ENCODE measurements at regions not wholly inside any gene's neighbourhood (a gene's known extent, or its start where the extent isn't known, plus 50 kb on each side); places are given as distances from the start of the nearest gene placed in this dataset.

- no peaks in the 10 kb centered on the region for H3K4me1 ChIP-seq (ENCODE audit: control insufficient read depth, insufficient read depth, low read length, poor library complexity, severe bottlenecking)
- no peak overlapping the region for H3K4me3 ChIP-seq (ENCODE audit: insufficient read depth, low read depth, low read length, poor library complexity, severe bottlenecking)
- H3K27ac ChIP-seq (ENCODE audit: insufficient read depth, low read length, poor library complexity, severe bottlenecking), result no peak overlapping the region
- no peaks in the 10 kb centered on the region for H3K36me3 ChIP-seq (ENCODE audit: control insufficient read depth, insufficient read depth, low read length)
- H3K9me3 ChIP-seq (ENCODE audit: control insufficient read depth, low read length), result no peaks in the 10 kb centered on the region
- no peaks in the 10 kb centered on the region for H3K27me3 ChIP-seq (replicated peaks; ENCODE audit: control insufficient read depth, insufficient read depth, low read length, poor library complexity, severe bottlenecking)
- DNase-seq, result no peak
Measured at GRCh38 chr1:60936591-60937342, 145.6 kb upstream of the NFIA start.

- DNase-seq, result no peak
- Histone ChIP-seq H3K9me3 (ENCODE audit: control insufficient read depth, low read length) (no peaks in the 10 kb centered on the region), H3K4me1 (ENCODE audit: control insufficient read depth, insufficient read depth, low read length, poor library complexity, severe bottlenecking) (no peaks in the 10 kb centered on the region), H3K27ac (ENCODE audit: insufficient read depth, low read length, poor library complexity, severe bottlenecking) (no peak overlapping the region), H3K27me3 (replicated peaks; ENCODE audit: control insufficient read depth, insufficient read depth, low read length, poor library complexity, severe bottlenecking) (no peaks in the 10 kb centered on the region), H3K36me3 (ENCODE audit: control insufficient read depth, insufficient read depth, low read length) (no peaks in the 10 kb centered on the region), H3K4me3 (ENCODE audit: insufficient read depth, low read depth, low read length, poor library complexity, severe bottlenecking) (no peak overlapping the region)
Measured at GRCh38 chr1:60936163-60936562, 146.2 kb upstream of the NFIA start.

- no peaks in the 10 kb centered on the region for H3K27me3 ChIP-seq (replicated peaks; ENCODE audit: control insufficient read depth, insufficient read depth, low read length, poor library complexity, severe bottlenecking)
- no peaks in the 10 kb centered on the region for H3K4me1 ChIP-seq (ENCODE audit: control insufficient read depth, insufficient read depth, low read length, poor library complexity, severe bottlenecking)
- H3K9me3 ChIP-seq (ENCODE audit: control insufficient read depth, low read length), result no peaks in the 10 kb centered on the region
- DNase-seq, result no peak
- H3K27ac ChIP-seq (ENCODE audit: insufficient read depth, low read length, poor library complexity, severe bottlenecking), result no peak overlapping the region
- H3K36me3 ChIP-seq (ENCODE audit: control insufficient read depth, insufficient read depth, low read length), result no peaks in the 10 kb centered on the region
- no peak overlapping the region for H3K4me3 ChIP-seq (ENCODE audit: insufficient read depth, low read depth, low read length, poor library complexity, severe bottlenecking)
Measured at GRCh38 chr1:60935599-60936110, 146.7 kb upstream of the NFIA start.

GRCh38 chr1:60930130-60930529 is 152.2 kb upstream of the NFIA start:
- DNase-seq, result no peak
- no peaks in the 10 kb centered on the region for H3K4me1 ChIP-seq (ENCODE audit: control insufficient read depth, insufficient read depth, low read length, poor library complexity, severe bottlenecking)
- no peak overlapping the region for H3K27ac ChIP-seq (ENCODE audit: insufficient read depth, low read length, poor library complexity, severe bottlenecking)
- no peaks in the 10 kb centered on the region for H3K27me3 ChIP-seq (replicated peaks; ENCODE audit: control insufficient read depth, insufficient read depth, low read length, poor library complexity, severe bottlenecking)
- no peaks in the 10 kb centered on the region for H3K36me3 ChIP-seq (ENCODE audit: control insufficient read depth, insufficient read depth, low read length)
- no peak overlapping the region for H3K4me3 ChIP-seq (ENCODE audit: insufficient read depth, low read depth, low read length, poor library complexity, severe bottlenecking)
- H3K9me3 ChIP-seq (ENCODE audit: control insufficient read depth, low read length), result no peaks in the 10 kb centered on the region

- H3K4me3 ChIP-seq (ENCODE audit: insufficient read depth, low read depth, low read length, poor library complexity, severe bottlenecking), result no peak overlapping the region
- DNase-seq, result no peak
- no peaks in the 10 kb centered on the region for H3K36me3 ChIP-seq (ENCODE audit: control insufficient read depth, insufficient read depth, low read length)
- H3K27me3 ChIP-seq (replicated peaks; ENCODE audit: control insufficient read depth, insufficient read depth, low read length, poor library complexity, severe bottlenecking), result no peaks in the 10 kb centered on the region
- no peaks in the 10 kb centered on the region for H3K9me3 ChIP-seq (ENCODE audit: control insufficient read depth, low read length)
- no peaks in the 10 kb centered on the region for H3K4me1 ChIP-seq (ENCODE audit: control insufficient read depth, insufficient read depth, low read length, poor library complexity, severe bottlenecking)
- no peak overlapping the region for H3K27ac ChIP-seq (ENCODE audit: insufficient read depth, low read length, poor library complexity, severe bottlenecking)
Measured at GRCh38 chr1:60924964-60925798, 157.2 kb upstream of the NFIA start.

GRCh38 chr1:60924165-60924564 is 158.2 kb upstream of the NFIA start:
- no peak overlapping the region for H3K27ac ChIP-seq (ENCODE audit: insufficient read depth, low read length, poor library complexity, severe bottlenecking)
- no peak overlapping the region for H3K4me3 ChIP-seq (ENCODE audit: insufficient read depth, low read depth, low read length, poor library complexity, severe bottlenecking)
- no peaks in the 10 kb centered on the region for H3K9me3 ChIP-seq (ENCODE audit: control insufficient read depth, low read length)
- no peaks in the 10 kb centered on the region for H3K36me3 ChIP-seq (ENCODE audit: control insufficient read depth, insufficient read depth, low read length)
- no peaks in the 10 kb centered on the region for H3K27me3 ChIP-seq (replicated peaks; ENCODE audit: control insufficient read depth, insufficient read depth, low read length, poor library complexity, severe bottlenecking)
- no peaks in the 10 kb centered on the region for H3K4me1 ChIP-seq (ENCODE audit: control insufficient read depth, insufficient read depth, low read length, poor library complexity, severe bottlenecking)
- no peak for DNase-seq

- H3K4me3 ChIP-seq (ENCODE audit: insufficient read depth, low read depth, low read length, poor library complexity, severe bottlenecking), result no peak overlapping the region
Measured at GRCh38 chr1:60923389-60924087, 158.8 kb upstream of the NFIA start.

GRCh38 chr1:60922304-60922703 is 160.1 kb upstream of the NFIA start:
- no peaks in the 10 kb centered on the region for H3K9me3 ChIP-seq (ENCODE audit: control insufficient read depth, low read length)
- no peaks in the 10 kb centered on the region for H3K4me1 ChIP-seq (ENCODE audit: control insufficient read depth, insufficient read depth, low read length, poor library complexity, severe bottlenecking)
- H3K27ac ChIP-seq (ENCODE audit: insufficient read depth, low read length, poor library complexity, severe bottlenecking), result no peak overlapping the region
- H3K36me3 ChIP-seq (ENCODE audit: control insufficient read depth, insufficient read depth, low read length), result no peaks in the 10 kb centered on the region
- no peak for DNase-seq
- no peaks in the 10 kb centered on the region for H3K27me3 ChIP-seq (replicated peaks; ENCODE audit: control insufficient read depth, insufficient read depth, low read length, poor library complexity, severe bottlenecking)
- H3K4me3 ChIP-seq (ENCODE audit: insufficient read depth, low read depth, low read length, poor library complexity, severe bottlenecking), result no peak overlapping the region

More at GRCh38 chr1:60923389-60924087, 158.8 kb upstream of the NFIA start:
- DNase-seq, result no peak
- Histone ChIP-seq H3K36me3 (ENCODE audit: control insufficient read depth, insufficient read depth, low read length) (no peaks in the 10 kb centered on the region), H3K9me3 (ENCODE audit: control insufficient read depth, low read length) (no peaks in the 10 kb centered on the region), H3K27ac (ENCODE audit: insufficient read depth, low read length, poor library complexity, severe bottlenecking) (no peak overlapping the region), H3K27me3 (replicated peaks; ENCODE audit: control insufficient read depth, insufficient read depth, low read length, poor library complexity, severe bottlenecking) (no peaks in the 10 kb centered on the region), H3K4me1 (ENCODE audit: control insufficient read depth, insufficient read depth, low read length, poor library complexity, severe bottlenecking) (no peaks in the 10 kb centered on the region)

GRCh38 chr1:60921175-60921574 is 161.2 kb upstream of the NFIA start:
- no peak for DNase-seq

More at GRCh38 chr1:60921175-60921574, 161.2 kb upstream of the NFIA start:
- H3K27me3 ChIP-seq (replicated peaks; ENCODE audit: control insufficient read depth, insufficient read depth, low read length, poor library complexity, severe bottlenecking), result no peaks in the 10 kb centered on the region
- no peak overlapping the region for H3K4me3 ChIP-seq (ENCODE audit: insufficient read depth, low read depth, low read length, poor library complexity, severe bottlenecking)
- H3K9me3 ChIP-seq (ENCODE audit: control insufficient read depth, low read length), result no peaks in the 10 kb centered on the region
- H3K36me3 ChIP-seq (ENCODE audit: control insufficient read depth, insufficient read depth, low read length), result no peaks in the 10 kb centered on the region
- H3K4me1 ChIP-seq (ENCODE audit: control insufficient read depth, insufficient read depth, low read length, poor library complexity, severe bottlenecking), result no peaks in the 10 kb centered on the region
- no peak overlapping the region for H3K27ac ChIP-seq (ENCODE audit: insufficient read depth, low read length, poor library complexity, severe bottlenecking)

All from effector memory CD4-positive, alpha-beta T cell (primary cell).